ENCODE measurements at regions not wholly inside any gene's neighbourhood (a gene's known extent, or its start where the extent isn't known, plus 50 kb on each side); places are given as distances from the start of the nearest gene placed in this dataset.

DNA sequence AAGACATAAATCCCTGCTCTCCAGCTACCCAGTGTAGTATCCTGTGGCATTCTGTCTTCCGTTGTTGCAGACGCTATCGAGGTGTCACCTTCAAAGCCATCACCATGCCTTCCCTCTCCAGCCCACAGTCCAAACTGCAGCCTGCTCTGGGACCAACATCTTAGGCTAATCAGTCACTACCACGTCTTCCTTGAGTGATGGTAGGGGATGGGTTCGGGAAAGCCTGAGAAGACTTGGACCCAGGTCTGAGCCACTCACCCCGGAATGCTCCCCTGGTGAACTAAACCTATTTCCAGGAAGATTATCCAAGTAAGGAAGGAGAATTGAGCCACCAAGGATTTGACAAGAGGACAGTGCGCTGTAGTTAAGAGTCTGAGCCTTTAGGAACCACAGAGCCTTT lies 52.9 kb upstream of the IRX1 start:
- H3K27ac ChIP-seq: no peak overlapping the region
- no peak overlapping the region for H3K4me3 ChIP-seq

DNA sequence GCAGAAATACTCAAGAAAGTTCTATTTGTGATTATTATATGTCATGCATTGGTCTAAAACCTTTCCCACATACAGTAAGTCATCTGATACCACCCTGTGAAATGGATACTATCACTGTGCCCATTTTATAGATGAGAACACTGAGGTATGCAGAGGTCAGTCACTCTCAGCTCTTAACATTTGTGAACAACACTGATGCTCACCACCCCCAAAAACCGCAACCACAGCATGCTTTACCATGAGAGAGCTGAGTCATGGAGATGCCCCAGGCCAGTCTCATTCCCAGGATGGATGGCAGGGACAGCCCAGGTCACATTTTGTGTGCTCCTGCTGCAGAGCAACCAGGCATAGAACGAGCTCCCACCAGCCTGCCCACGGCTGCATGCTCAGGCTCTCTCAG lies 53.5 kb upstream of the IRX1 start:
- no peak overlapping the region for H3K4me3 ChIP-seq
- H3K27ac ChIP-seq: no peak overlapping the region

DNA sequence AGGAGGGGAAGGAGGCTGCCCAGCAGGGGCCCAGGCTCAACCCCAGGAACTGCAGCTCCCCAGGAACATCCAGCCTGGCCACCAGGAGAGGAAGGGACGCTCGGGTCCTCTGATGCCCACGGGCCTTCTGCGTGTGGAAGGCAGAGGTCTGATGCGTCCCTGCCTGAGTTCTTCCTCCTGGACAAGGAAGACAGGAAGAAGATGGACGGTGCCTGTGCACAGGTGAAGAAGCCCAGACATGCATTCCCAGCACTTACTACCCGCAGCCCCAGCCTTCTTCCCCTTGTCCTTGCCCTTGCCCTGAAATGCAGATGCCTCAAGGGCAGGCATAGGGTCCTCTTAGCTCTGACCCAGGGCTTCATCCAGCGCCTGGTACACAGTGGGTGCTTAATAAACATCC lies 56.7 kb upstream of the IRX1 start:
- Histone ChIP-seq H3K27ac (no peak overlapping the region), H3K4me3 (no peak overlapping the region)

DNA sequence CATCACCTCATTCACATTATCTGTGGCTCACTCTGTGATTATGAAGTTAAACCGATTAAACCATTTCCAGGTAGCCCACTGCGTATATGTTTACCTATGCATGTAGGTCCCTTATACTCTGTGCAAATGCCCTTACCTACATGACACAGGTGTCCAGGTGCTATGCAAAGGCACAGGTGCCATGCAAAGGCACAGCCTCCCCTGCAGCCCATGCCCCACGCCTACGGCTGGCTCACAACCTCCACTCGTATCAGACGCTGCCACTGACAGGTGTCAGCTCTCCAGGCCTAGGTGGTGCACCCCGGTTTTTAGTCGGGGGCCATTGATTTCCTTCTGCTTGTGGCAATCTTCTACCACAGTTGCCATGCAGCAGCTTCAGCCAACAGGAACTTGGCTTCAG lies 57.7 kb upstream of the IRX1 start:
- H3K4me3 ChIP-seq: no peak overlapping the region
- no peak overlapping the region for H3K27ac ChIP-seq

DNA sequence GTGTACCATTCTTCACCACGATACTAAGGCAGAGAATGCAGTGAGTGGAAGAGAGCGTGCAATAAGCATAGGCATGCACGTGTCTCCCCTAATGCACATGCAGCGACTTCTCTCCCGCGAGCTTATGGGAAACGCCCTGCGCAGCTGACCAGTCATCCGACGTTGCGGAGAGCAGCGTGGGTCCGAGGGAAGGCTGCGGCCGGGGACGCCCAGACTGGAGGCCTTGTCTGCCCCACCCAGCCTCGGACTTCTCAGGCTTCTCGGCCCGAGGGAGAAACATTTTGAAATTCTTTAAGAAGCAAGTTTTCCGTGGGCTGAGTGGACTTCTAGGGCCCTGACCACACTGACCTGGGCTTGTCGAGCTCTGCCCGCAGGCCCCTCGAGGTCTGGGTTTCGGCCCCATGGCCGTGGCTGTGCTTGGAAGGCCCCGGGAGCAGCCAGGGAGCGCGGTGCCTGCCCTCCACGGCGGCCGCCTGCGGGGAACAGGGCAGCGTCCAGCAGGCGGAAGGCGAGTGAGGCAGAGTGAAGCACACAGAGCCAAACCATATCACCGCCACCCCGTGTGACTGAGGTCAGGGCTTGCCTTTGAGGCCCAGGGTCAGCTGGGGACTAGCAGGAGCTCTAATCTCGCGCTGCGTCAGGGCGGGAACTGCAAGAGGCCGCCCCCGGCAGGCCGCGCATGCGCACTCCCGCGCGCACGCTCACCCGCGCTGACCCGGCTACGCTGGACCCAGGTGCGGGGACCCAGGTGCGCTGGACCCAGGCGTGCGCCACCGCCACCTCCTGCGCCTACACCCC lies 60.0 kb upstream of the IRX1 start:
- H3K4me3 ChIP-seq: no peak overlapping the region
- no peak overlapping the region for H3K27ac ChIP-seq

DNA sequence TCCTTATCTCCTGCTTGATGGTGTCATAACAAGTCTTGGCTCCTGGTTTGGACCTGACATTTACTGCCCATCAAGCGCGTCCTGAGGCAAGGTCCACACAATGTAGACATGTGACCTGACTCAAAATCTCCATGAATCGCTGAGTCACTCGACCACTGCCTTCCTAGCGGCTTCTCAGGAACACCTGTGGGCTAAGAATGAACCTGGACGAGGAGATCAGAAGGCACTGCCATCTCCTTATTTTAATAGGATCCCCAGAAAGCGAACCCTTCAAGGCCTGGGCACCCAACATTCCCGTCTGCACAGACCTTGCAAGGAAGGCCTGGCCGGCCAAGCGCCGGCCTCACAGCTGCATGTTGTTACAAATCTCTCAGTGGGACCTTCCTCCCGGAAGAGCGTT lies 60.6 kb upstream of the IRX1 start:
- no peak overlapping the region for H3K4me3 ChIP-seq

DNA sequence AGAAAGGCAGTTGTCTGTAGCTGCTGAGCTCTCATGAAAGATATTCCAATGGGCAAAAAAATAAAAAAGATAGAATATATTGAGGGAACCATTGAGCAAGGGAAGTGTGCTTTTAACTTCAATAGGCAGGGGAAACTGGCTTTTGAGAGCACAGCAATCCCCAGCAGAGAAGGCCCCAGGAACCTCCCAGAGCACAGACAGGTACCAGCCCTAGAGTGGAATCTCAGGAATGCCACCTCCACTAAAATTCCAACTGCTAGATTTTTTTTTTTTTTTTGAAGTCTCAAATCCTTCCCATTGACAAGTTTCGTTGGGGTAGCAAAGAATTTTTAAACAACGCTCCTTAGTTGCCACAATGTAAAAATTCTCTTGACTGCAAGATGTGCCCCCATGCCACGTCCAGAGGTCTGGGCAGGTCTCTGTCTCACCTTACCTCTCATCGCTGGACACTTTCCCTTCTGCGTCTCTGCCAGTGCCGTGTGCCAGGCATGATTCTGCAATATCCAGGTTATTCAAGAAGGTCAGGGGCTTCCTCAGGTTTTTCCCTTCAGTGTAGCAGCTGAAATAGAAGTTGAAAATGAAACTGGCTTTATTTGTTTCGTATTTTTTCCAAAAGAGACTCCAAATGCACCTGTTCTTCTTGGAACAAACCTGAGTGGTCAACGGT lies 64.2 kb upstream of the IRX1 start:
- H3K4me3 ChIP-seq: no peak overlapping the region
- H3K27ac ChIP-seq: no peak overlapping the region

More for the DNA sequence above, 60.6 kb upstream of the IRX1 start:
- H3K27ac ChIP-seq: no peak overlapping the region

DNA sequence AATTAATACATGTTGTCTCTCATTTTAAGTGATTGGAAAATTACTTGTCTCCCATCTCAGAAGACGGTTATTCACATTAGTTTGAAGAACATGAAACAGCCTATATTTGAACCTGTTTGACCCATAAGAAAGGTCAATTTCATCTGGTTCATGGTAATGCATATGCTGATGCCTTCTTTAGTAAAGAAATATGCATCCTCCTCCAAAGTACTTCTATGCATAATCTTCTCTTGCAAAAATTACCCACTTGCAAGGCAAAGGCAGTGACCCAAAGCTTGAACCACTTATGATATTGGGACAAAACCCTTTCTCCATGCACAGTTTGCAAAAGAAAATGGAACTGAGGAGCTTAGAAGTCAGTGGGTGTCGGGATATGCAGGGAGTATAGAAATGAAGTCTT lies 65.4 kb upstream of the IRX1 start:
- no peak overlapping the region for H3K27ac ChIP-seq
- H3K4me3 ChIP-seq: no peak overlapping the region

DNA sequence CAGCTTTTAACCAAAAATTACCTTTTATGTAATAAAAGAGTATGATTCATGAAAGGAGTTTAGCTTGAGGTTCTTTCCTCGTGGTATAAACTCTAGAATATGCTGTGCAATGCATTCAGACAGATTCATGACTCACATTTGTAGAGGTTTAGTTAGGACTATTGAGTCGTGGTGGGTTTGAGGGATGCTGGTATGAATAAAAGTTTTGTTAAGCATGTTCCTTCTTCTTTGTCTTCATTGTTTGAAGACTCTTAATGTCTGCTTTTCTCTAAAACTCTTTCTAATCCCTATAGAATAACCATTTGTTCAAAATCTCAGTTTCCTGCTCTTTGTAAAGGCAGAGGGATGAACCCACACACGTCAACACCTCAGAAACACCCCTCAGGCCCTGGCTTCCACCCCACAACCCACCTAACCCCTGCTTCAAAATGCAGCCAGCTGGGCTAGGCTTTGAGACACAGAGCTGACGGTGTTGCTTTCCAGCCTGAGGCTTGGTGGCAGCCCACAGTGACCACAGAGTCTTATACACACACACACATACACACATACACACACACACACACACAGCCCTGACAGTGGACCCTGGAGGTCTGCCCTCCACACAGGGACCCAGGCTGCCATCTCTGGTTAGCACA lies 69.0 kb upstream of the IRX1 start:
- Histone ChIP-seq H3K4me3 (no peak overlapping the region), H3K27ac (no peak overlapping the region)

DNA sequence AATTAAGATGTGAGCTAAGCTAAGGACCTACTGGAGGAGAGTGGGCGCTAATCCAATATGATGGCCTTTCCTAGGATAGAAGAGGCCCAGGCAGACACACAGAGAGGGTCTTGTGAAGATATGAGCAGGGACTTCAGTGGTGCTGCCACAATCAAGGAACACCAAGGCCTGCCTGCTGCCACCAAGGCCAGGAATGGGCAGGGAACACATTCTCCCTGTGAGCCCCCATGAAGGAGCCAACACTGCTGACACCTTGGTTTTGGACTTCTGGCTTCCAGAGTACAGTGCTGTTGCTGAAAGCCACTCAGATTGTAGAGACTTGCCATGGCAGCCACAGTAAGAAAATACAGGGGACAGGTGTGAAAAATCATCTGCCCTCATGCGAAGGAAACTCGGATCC lies 73.1 kb upstream of the IRX1 start:
- no peak overlapping the region for H3K4me3 ChIP-seq
- no peak overlapping the region for H3K27ac ChIP-seq

DNA sequence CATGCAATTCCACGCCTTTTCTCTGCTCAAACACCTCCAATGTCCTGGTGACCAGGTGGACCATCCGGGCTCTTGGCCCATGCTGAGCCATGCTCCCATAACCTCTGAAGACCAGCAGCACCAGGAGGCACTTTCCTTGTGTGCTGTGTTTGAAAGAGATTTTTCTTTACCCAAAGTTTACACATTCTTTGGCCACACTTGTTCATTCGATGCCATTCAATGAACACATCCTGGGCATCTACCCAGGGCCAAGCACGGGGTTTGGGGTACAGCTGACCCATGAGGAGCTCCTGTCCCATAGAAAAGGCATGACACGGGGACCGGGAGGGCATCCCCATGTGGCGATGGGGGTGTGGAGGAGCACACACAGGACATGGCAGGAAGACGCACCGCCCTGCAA lies 77.1 kb upstream of the IRX1 start:
- no peak overlapping the region for H3K27ac ChIP-seq
- no peak overlapping the region for H3K4me3 ChIP-seq

DNA sequence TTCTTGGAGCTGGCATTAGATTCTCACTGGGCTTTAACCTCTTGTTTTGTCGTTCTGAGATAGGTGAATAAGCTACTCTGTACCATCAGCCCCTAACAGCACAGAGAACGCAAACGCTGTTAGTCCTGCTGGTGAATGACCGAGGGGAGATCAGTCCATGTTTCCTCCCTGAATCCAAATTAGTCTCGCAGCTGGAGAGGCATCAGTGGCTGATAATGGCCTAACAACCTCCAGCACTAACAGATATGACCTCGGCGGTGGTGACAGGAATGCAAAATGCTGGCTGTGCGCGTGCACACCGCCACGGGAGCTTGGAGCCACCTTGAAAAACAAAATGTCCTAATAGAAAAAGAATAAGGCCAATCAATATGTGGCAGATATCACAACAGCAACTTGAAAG lies 77.6 kb upstream of the IRX1 start:
- H3K4me3 ChIP-seq: no peak overlapping the region

DNA sequence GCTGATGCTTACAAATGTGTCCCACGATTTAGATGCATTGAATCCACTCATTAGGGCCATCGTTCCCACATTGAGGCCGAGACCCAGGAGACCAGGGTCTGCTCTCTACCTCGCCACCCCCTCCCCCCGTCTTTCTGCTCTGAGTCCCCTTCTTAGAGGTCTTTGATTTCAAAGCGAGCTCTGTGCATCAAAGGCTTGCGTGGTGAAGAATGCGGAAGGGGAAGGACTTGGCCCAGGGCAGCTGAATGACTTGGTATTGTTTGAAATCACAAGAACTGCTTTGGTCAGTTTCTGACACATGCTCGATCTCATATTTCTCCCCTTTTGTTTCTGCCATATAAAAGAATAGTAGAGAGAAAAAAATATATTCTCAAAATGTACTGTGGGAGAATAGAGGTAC lies 78.3 kb upstream of the IRX1 start:
- no peak overlapping the region for H3K27ac ChIP-seq
- no peak overlapping the region for H3K4me3 ChIP-seq

More for the DNA sequence above, 77.6 kb upstream of the IRX1 start:
- no peak overlapping the region for H3K27ac ChIP-seq

DNA sequence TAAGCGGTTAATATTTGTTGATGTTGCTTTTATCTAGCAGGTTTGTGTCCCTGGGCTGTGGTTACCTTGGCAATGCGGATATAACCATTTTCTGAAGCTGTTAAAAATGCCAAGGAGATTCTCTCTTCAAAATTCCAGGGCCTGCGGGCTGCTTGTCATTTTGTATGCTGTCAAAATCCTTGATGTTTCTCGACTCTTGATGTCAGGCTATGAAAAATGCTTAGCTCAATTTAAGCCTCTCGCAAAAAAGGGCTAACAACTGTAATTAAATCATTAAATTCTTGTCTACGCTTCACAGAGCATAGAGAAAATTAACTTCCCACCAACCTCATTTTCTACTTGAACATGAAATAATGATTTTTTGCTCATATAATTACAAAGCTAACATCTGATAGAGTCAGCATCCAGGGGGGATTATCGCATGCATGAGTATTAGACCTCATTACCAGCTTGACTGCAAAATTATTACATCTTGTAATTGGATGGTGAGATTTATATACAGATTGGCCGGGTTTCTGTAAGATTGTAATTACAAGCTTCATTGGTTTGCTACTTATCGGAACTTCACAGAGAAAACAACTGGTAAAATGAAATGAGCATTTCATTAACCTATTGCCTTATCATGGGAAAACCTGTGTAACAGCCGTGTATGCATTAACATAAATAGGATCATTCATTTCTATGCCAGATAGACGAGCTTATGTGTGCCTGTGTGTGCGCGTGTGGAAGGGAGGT lies 83.1 kb upstream of the IRX1 start:
- H3K4me3 ChIP-seq: no peak overlapping the region
- H3K27ac ChIP-seq: no peak overlapping the region

DNA sequence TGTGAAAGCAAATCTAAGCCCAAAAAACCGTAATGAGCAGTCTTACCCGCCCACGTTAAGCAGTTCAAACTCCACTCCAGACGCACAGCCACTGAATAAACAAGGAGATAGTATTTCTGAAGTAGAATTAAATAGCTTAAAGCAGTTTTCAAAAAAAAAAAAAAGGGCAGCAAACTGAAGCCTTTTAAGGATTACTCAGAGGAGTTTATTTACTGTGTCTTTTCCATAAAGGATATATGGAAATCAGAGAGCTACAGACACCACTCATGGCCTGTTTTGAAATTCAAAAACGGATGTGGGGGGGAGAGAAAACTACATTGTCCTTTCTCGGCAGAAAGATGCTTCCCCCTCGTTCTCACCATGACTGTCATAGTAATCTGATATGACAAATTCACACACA lies 83.7 kb upstream of the IRX1 start:
- Histone ChIP-seq H3K4me3 (no peak overlapping the region), H3K27ac (no peak overlapping the region)

DNA sequence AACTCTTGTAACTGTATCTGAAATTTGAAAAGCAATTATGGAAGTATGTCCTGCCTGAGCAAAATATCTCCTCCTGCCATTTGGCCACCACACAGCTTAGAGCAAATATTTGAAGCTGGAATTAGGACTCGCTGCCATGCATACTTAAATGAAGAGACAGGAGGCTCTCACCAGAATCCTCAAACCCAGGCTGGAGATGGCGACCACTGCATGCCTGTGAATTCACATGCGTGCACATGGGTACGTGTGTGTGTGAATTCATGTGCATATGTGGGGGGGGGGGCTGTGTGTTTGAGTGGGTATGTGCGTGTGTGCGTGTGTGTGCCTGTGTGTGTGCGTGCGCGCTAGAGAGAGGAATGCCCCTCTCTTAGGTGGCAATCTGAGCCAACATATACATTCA lies 84.1 kb upstream of the IRX1 start:
- H3K27ac ChIP-seq: no peak overlapping the region
- no peak overlapping the region for H3K4me3 ChIP-seq

DNA sequence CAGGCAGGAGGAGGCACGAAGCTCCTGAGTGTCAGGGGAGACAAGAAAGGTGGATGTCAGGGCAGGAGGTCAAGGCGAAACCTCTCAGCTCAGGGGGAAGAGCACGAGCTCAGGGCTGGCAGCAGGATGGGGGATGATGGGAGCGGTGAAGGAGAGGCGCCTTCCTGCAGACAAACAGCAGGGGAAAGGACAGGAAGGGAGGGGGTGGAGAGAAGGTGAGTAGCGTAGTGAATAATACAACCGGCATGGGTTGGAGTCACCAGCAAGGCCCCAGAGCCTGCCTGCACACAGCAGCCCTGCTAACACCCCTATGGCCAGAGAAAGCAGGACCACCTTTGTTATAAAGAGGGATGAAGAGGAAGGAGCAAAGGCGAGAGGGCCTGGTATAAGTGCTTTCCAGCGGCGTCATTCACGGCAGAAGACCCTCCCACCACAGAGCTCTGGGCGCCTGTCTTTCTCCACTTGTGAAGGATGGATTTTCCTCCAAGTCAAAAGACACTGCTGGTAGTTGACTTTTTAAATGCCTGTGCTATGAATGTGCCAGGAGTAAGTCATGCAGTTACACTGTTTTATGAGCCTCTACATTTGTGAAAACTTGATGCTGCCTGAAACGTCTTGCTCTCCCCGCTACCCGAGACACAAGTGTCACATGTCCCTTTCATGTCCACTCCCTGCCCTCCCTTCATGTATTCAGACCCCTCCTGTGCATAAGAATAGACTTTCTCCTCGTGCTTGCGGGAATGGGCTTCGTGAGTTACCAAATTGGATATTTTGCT lies 84.8 kb upstream of the IRX1 start:
- Histone ChIP-seq H3K4me3 (no peak overlapping the region), H3K27ac (no peak overlapping the region)

DNA sequence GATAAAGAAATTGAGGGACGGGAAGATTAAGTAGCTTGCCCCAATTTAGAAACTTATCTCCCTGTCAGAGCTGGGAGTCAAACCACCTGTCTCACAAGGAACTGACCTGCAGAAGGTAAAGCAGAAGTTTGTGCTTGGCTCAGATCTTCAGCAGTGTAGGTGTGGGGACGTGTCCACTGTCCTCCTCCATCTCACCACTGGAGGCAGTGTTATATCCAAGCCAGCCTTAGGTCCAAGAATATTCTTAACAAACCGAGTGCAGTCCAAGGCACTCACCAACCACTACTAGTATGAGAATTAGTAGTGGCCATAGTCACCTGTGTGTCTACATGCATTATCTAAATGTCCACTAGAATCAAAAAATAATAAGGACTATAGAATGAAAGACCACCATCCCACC lies 86.3 kb upstream of the IRX1 start:
- H3K27ac ChIP-seq: no peak overlapping the region
- H3K4me3 ChIP-seq: no peak overlapping the region

DNA sequence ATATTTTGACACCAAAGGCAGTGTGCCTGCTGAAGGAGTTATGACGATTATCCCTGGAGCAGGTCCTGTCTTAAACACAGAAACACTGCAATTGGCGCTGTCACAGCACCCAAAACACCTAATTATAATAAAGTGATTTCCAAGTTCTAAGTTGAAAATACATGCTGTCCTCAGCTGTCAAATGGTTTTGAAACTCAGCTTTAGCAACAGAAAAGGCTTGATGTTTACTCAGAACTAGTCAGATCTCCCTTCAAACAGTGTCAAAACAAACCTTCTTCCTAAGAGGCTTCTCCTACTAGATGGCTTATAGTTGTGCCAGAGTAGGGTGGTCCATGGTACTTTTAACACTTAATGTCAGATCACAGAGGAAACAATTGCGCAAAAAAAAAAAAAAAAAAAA lies 87.2 kb upstream of the IRX1 start:
- no peak overlapping the region for H3K4me3 ChIP-seq
- H3K27ac ChIP-seq: no peak overlapping the region

DNA sequence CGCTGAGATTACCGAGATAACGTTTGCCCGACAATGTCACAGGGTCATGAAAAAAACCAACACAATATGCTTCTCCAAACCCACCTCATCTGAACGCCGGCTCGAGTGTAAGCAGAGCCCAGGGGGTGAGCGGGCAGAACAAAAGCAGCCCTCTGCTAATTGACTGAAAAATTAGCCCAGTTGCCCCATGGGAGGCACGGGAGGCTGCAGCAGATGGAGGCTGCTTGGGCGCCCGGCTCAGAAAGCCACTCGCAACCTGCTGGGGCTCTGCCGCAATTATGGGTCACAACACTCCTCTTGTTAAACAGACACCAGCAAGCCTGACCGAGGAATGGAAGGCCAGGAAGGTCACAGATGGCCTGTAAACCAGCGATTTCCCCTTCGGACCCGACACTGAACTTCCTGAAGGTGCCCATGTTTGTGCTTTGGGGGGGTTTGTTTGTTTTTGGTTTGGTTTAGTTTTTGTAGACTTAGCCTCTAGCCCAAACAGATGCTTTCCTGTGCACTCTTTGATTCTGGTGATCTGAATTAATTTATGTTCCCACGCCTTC lies 104.6 kb upstream of the IRX1 start:
- H3K4me3 ChIP-seq: no peak overlapping the region
- no peak overlapping the region for H3K27ac ChIP-seq

Measured in skin epidermis (tissue), 12 donors.